Fibroblast of lung (primary cell): ENCODE measurements at regions not wholly inside any gene's neighbourhood (a gene's known extent, or its start where the extent isn't known, plus 50 kb on each side); places are given as distances from the start of the nearest gene placed in this dataset.

Experiments used
- EZH2 ChIP-seq: IDR thresholded peaks from 2 replicates; pipeline ENCODE4 v1.5.1; 2012; ENCODE audit warnings: low read length, control low read depth, mild to moderate bottlenecking; ENCODE audit errors: missing control alignments
- TF ChIP-seq, protein P1 (sequence below), 2 donors: IDR thresholded peaks in 1 of 2; conservative IDR thresholded peaks in 1 of 2; 1 replicate in 1 of 2; 2 replicates in 1 of 2; pipeline ENCODE4 v1.5.1; 2011 to 2012; ENCODE audit warnings: low read length in 2 of 2, control low read depth in 1 of 2, inconsistent platforms in 1 of 2, low read depth in 1 of 2, mild to moderate bottlenecking in 1 of 2

DNA sequence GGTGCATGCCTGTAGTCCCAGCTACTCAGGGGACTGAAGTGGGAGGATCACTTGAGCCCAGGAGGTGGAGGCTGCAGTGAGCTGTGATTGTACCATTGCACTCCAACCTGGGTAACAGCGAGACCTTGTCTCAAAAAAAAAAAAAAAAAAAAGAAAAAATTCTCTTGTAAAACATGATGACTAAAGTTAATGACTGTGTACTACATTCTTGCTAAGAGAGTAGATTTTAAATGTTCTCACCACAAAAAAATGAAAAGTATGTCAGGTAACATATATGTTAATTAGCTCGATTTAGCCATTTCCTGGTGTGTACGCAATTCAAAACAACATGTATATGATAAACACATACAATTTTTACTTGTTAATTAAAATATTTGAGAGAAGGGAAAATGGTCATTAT is 480.7 kb upstream of the RGS6 start:
- TF ChIP-seq, protein P1, sequence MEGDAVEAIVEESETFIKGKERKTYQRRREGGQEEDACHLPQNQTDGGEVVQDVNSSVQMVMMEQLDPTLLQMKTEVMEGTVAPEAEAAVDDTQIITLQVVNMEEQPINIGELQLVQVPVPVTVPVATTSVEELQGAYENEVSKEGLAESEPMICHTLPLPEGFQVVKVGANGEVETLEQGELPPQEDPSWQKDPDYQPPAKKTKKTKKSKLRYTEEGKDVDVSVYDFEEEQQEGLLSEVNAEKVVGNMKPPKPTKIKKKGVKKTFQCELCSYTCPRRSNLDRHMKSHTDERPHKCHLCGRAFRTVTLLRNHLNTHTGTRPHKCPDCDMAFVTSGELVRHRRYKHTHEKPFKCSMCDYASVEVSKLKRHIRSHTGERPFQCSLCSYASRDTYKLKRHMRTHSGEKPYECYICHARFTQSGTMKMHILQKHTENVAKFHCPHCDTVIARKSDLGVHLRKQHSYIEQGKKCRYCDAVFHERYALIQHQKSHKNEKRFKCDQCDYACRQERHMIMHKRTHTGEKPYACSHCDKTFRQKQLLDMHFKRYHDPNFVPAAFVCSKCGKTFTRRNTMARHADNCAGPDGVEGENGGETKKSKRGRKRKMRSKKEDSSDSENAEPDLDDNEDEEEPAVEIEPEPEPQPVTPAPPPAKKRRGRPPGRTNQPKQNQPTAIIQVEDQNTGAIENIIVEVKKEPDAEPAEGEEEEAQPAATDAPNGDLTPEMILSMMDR (conservative IDR thresholded peaks at IDR 0.05 in 1 of 2, IDR thresholded peaks at IDR 0.05 in 1 of 2; ENCODE audit: low read depth in 1 of 2, low read length in 2 of 2): no peak
- no peak for TF ChIP-seq EZH2
